ACC112 (cell line): ENCODE measurements at regions not wholly inside any gene's neighbourhood (a gene's known extent, or its start where the extent isn't known, plus 50 kb on each side); places are given as distances from the start of the nearest gene placed in this dataset.
"Not testable (repeated sequence)": the region's sequence is repeated elsewhere in the genome, so short reads cannot be mapped to it uniquely, and the experiment has no call there.

Experiments used
- H2AFZ ChIP-seq: fragments of 200-600 bp; sonication (generic); one replicate; pipeline ENCODE4 v1.6.0; 2017; ENCODE audit warnings: antibody characterized with exemption, low read length; ENCODE audit not compliant: unreplicated experiment
- H3K27ac ChIP-seq: fragments of 200-600 bp; sonication (generic); 2 replicates; pipeline ENCODE4 v1.5.1; 2014; ENCODE audit warnings: low read depth, mild to moderate bottlenecking, antibody characterized with exemption, low read length, moderate library complexity
- H3K27me3 ChIP-seq: fragments of 200-600 bp; sonication (generic); 2 replicates; pipeline ENCODE4 v1.6.1; 2014; ENCODE audit warnings: mild to moderate bottlenecking, antibody characterized with exemption, low read length, moderate library complexity, mixed read lengths; ENCODE audit not compliant: insufficient read depth
- H3K36me3 ChIP-seq: fragments of 200-600 bp; sonication (generic); 2 replicates; pipeline ENCODE4 v1.6.1; 2016; ENCODE audit warnings: mild to moderate bottlenecking, antibody characterized with exemption, low read length, moderate library complexity, mixed read lengths; ENCODE audit not compliant: insufficient read depth
- H3K4me1 ChIP-seq: fragments of 200-600 bp; sonication (generic); one replicate; pipeline ENCODE4 v1.6.1; 2016; ENCODE audit warnings: low read length, mixed read lengths; ENCODE audit not compliant: insufficient read depth, unreplicated experiment, control insufficient read depth
- H3K4me3 ChIP-seq: fragments of 200-600 bp; sonication (generic); 2 replicates; pipeline ENCODE4 v1.5.1; 2014; ENCODE audit warnings: mild to moderate bottlenecking, low read depth, low read length
- H3K79me2 ChIP-seq: fragments of 200-600 bp; sonication (generic); one replicate; pipeline ENCODE4 v1.6.0; 2016; ENCODE audit warnings: low read length; ENCODE audit not compliant: control insufficient read depth, unreplicated experiment, insufficient read depth

DNA sequence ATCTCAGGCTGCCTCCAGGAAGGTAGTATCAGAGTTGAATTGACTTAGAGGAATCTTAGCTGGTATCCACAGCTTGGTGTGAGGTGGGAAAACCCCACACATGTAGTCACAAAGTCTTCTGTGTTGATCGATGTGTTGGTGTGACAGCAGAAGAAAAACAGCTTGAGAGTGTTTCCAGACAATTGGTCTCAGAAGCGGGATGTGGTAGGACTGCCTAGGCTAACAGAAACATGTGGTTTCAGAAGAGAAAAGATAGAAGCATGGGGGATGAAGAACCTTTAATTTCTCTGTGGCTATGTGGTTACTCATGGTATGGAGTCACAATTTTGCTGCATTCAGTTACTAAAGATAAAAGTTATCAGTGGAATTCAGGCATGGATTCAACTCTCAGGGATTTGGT is 134.7 kb upstream of the SLITRK5 start:
- H3K4me1 ChIP-seq, result no peaks in the 10 kb centered on the region
- no peak overlapping the region for H2AFZ ChIP-seq
- H3K4me3 ChIP-seq, result no peak overlapping the region
- H3K27me3 ChIP-seq, result no peaks in the 10 kb centered on the region
- H3K27ac ChIP-seq, result no peak overlapping the region
- no peaks in the 10 kb centered on the region for H3K36me3 ChIP-seq
- H3K79me2 ChIP-seq, result no peaks in the 10 kb centered on the region

DNA sequence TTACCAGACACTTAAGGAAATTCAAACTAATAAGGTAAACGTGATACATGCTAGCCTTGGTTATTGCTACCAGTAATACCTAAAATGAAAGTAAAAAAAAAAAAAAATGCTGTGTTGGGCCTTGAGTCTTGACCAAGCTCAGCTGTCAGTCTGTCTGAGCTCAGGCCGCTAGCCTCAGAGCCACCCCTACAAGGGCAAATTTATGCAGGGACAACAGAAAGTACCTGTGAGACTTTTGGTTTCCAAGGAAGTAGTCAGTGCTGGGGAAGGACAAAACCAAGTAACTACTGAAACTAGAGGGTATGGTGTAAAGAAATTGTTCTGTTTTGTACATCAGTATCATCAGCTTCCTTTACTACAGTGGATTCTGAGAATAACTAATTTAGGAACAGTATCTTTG is 134.3 kb upstream of the SLITRK5 start:
- Histone ChIP-seq H3K79me2 (no peaks in the 10 kb centered on the region), H3K36me3 (no peaks in the 10 kb centered on the region), H2AFZ (no peak overlapping the region), H3K27me3 (no peaks in the 10 kb centered on the region), H3K4me1 (no peaks in the 10 kb centered on the region), H3K27ac (no peak overlapping the region), H3K4me3 (no peak overlapping the region)

DNA sequence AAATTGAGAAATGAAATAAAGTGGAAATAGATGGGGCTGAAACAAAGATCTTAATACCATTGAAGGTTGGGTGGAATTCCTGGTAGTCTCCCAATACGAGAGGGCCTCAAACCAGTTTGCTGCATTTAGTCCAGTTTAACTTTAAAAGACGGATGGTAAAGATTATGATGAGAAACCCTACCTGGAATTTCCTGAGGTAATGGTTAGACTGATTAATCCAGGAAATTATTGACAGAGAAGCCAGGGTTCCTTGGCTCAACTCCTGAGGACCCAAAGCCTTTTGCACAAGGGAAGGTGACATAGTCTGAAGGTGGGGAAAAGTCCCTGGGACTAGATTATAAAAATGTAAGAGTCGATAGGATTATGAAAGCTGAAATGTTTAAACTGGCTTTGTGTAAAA is 133.2 kb upstream of the SLITRK5 start:
- no peak overlapping the region for H2AFZ ChIP-seq
- H3K4me3 ChIP-seq, result no peak overlapping the region
- no peaks in the 10 kb centered on the region for H3K27me3 ChIP-seq
- H3K79me2 ChIP-seq, result no peaks in the 10 kb centered on the region
- H3K36me3 ChIP-seq, result no peaks in the 10 kb centered on the region
- no peaks in the 10 kb centered on the region for H3K4me1 ChIP-seq
- no peak overlapping the region for H3K27ac ChIP-seq

DNA sequence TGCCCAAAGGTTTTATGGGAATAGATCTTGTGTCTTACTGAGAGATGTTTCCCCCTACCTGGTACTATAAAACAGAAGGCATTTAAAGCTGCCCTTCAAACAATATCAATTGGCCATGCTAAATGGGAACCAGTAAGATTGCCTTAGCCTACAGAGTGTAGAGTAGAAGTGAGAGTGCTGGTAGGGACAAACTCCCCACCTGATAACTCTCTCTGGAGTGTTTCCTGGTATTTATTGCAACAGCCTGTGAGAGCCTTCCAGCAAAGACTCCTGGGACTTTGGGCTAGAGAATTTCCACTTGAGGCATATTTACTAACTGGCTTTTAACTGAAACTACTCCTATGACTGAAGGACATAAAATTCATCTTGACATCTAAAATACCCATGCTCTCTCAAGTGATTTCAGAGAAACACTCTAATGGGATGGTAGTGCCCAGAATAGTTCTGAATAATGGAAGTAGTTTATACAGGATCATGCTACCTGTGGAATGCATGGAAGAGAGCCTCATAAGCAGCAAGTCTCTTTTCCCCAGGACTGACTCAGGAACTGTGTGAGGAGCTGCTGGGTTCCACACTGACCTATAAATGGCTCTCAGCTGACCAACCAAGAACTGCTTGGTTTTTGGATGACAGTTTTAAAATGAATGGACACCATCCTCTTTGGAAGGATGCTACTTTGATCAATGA is 132.7 kb upstream of the SLITRK5 start:
- H3K36me3 ChIP-seq, result no peaks in the 10 kb centered on the region
- H2AFZ ChIP-seq, result no peak overlapping the region
- no peak overlapping the region for H3K27ac ChIP-seq
- no peaks in the 10 kb centered on the region for H3K4me1 ChIP-seq
- H3K27me3 ChIP-seq, result no peaks in the 10 kb centered on the region
- no peaks in the 10 kb centered on the region for H3K79me2 ChIP-seq
- H3K4me3 ChIP-seq, result no peak overlapping the region

DNA sequence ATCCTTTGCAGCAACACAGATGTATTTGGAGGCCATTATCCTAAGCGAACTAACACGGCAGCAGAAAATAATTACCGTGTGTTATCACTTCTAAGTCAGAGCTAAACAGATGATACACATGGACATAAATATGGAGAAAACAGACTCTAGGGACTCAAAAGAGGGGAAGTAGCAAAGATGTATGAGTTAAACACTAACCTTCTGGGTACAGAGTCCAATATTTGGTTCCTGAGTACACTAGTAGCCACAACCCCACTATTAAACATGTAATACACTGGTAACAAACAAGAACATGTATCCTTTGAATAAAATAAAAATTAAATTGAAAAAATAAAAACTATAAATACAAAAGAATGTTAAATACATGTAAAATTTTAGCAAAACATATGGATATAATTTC is 118.0 kb upstream of the SLITRK5 start:
- Histone ChIP-seq H3K36me3 (no peaks in the 10 kb centered on the region), H3K4me3 (no peak overlapping the region), H3K27me3 (no peaks in the 10 kb centered on the region), H3K4me1 (no peaks in the 10 kb centered on the region), H2AFZ (no peak overlapping the region), H3K79me2 (no peaks in the 10 kb centered on the region), H3K27ac (no peak overlapping the region)

DNA sequence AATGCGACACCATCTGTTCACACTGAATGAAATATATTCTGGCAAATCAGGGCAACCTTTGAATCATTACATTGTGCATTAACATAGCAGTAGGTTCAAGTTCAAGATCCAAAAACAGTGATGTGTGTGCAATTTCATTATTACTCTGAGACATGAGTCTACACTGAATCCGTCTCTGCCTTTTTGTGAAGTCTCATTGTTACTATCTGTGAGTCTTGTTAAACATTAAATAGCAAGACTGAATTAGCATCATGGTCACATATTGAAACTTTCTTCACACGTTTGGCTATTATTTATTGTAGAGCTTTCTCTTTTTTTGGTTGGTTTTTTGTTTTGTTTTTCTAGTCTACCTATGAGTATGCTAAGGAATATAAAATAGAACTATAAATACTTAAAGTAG is 117.1 kb upstream of the SLITRK5 start:
- no peak overlapping the region for H2AFZ ChIP-seq
- H3K4me3 ChIP-seq, result no peak overlapping the region
- no peaks in the 10 kb centered on the region for H3K36me3 ChIP-seq
- H3K27me3 ChIP-seq, result no peaks in the 10 kb centered on the region
- H3K79me2 ChIP-seq, result no peaks in the 10 kb centered on the region
- H3K4me1 ChIP-seq, result no peaks in the 10 kb centered on the region
- no peak overlapping the region for H3K27ac ChIP-seq

DNA sequence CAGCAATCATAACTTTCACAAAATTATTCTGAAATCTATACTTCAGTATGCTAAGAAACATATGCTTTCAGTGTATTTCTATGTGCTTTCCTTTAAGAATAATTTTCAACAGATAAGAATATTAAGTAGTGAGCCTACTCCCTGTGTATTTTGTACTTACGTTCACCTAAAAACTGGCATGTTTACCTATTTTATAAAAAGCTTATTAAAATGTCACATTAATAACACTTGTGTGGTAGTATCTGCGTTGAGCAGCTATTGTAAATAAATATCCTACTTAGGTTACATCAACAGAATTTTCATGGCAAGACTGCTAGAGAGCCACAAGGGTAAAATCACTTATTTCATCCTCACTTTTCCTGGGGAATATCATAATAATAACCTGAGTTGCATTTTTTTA is 113.4 kb upstream of the SLITRK5 start:
- Histone ChIP-seq H3K4me1 (no peaks in the 10 kb centered on the region), H3K4me3 (no peak overlapping the region), H3K27ac (no peak overlapping the region), H2AFZ (no peak overlapping the region), H3K27me3 (no peaks in the 10 kb centered on the region), H3K36me3 (no peaks in the 10 kb centered on the region), H3K79me2 (no peaks in the 10 kb centered on the region)

DNA sequence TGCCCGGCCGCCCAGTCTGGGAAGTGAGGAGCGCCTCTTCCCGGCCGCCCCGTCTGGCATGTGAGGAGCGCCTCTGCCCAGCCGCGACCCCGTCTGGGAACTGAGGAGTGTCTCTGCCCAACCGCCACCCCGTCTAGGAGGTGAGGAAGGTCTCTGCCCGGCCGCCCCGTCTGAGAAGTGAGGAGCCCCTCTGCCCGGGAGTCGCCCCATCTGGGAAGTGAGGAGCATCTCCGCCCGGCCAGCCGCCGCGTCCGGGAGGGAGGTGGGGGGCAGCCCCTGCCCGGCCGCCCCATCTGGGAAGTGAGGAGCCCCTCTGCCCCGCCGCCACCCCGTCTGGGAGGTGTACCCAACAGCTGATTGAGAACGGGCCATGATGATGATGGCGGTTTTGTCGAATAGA is 109.6 kb upstream of the SLITRK5 start:
- H3K4me1 ChIP-seq, result not testable (repeated sequence)

DNA sequence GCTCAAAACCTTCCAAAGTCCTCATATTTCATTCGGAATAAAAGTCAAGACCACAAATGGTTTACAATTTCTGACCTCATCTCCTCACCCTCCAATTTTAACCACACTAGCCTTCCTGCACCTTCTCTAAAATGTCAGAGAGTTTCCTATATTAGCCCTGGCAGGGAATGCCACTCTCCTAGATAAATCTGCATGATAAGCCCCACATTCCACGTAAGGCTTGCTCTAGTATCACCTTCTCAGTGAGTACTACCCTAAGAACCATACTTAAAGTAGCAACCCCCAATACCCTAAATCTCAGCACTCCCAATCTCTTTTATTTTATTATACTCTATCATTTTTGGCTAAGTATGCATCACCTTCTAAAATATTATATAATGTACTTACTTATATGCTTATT is 100.5 kb upstream of the SLITRK5 start:
- Histone ChIP-seq H3K27me3 (no peaks in the 10 kb centered on the region), H3K4me1 (no peaks in the 10 kb centered on the region), H3K4me3 (no peak overlapping the region), H3K27ac (no peak overlapping the region), H3K79me2 (no peaks in the 10 kb centered on the region), H3K36me3 (no peaks in the 10 kb centered on the region), H2AFZ (no peak overlapping the region)

More for the DNA sequence above, 109.6 kb upstream of the SLITRK5 start:
- H3K4me3 ChIP-seq, H2AFZ ChIP-seq, H3K27me3 ChIP-seq, H3K27ac ChIP-seq, H3K79me2 ChIP-seq, H3K36me3 ChIP-seq: not testable (repeated sequence)

DNA sequence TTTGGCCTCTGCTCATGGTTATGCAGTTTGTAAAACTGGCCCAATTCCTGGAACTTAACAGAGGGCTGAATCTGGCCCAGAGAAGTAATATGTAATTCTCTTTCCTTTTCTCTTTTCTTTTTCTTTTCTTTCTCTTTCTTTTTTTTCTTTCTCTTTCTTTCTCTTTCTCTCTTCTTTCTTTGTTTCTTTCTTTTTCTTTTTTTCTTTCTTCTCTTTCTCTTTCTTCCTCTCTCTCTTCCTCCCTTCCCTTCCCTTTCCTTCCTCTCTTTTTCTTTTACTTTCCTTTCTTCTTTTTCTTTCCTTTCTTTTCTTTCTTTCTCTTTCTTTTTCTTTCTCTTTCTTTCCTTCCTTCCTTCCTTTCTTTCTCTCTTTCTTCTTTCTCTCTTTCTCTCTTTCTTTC is 88.8 kb upstream of the SLITRK5 start:
- Histone ChIP-seq H3K27me3 (no peaks in the 10 kb centered on the region), H3K4me3 (no peak overlapping the region), H3K36me3 (no peaks in the 10 kb centered on the region), H3K79me2 (no peaks in the 10 kb centered on the region), H3K4me1 (no peaks in the 10 kb centered on the region), H2AFZ (no peak overlapping the region), H3K27ac (no peak overlapping the region)

DNA sequence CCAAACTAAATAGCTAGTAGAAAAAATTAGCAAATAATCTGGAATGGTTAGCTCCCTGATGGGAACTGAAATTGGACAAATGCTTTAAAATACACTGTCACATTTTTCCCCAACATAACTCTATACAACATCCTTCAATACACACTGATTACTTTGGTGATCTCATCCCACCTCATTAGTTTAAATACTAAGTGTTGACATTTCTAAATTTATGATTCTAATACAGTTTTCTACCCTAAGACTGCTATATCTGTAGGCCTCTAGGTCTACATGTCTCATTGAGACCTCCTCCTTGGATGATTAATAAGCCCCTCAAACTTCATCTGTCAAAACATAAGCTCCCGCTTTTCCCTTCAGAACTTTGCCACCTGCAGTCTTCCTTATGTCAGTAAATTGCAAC is 80.7 kb upstream of the SLITRK5 start:
- no peaks in the 10 kb centered on the region for H3K79me2 ChIP-seq
- H3K27ac ChIP-seq, result no peak overlapping the region
- H2AFZ ChIP-seq, result no peak overlapping the region
- no peaks in the 10 kb centered on the region for H3K27me3 ChIP-seq
- H3K36me3 ChIP-seq, result no peaks in the 10 kb centered on the region
- H3K4me3 ChIP-seq, result no peak overlapping the region
- H3K4me1 ChIP-seq, result no peaks in the 10 kb centered on the region
